KG1 (cell line): ENCODE measurements at regions not wholly inside any gene's neighbourhood (a gene's known extent, or its start where the extent isn't known, plus 50 kb on each side); places are given as distances from the start of the nearest gene placed in this dataset.
"Not testable (repeated sequence)": the region's sequence is repeated elsewhere in the genome, so short reads cannot be mapped to it uniquely, and the experiment has no call there.

Experiments
- DNase-seq: peaks from one replicate; lab custom pipeline; 2025; lab: John Stamatoyannopoulos, UW

DNA sequence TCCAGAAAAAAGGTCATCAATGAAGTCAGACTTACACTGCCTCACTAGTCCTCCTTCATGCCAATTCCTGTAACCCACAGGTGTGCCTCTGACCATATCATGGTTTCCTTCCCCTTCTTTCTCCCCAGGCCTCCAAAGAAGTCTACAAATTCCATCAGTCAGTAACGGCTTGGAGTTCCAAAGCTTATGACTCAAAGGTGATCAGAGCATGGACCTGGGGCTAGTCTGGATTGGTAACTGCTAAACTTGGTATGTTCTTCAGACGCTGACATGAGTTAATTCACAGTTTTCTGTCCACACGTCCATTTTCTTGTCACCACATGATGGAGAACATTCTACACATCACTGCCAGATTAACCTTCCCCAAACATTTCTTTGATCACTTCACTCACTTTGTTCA, 560.4 kb downstream of the ETNK1 start:
- DNase-seq = no peak

DNA sequence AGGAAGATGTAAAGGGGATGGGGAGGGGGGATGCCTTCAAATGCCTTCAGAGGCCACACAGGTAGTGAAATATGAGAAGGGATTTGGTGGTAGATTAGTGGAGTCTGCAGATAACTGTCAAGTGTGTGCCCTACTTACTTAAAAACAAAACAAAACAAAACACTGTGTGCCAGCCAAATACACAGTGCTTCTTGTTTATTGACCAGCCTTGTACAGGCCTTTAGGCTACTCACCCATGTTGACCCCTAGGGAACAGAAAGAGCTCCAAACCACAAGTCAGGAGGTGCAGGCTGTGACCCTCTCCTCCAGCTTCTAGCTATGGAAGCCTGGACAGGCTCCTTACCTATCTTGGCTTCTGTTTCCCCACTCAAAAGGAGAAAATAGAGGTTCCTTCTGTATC, 562.0 kb downstream of the ETNK1 start:
- no peak for DNase-seq

DNA sequence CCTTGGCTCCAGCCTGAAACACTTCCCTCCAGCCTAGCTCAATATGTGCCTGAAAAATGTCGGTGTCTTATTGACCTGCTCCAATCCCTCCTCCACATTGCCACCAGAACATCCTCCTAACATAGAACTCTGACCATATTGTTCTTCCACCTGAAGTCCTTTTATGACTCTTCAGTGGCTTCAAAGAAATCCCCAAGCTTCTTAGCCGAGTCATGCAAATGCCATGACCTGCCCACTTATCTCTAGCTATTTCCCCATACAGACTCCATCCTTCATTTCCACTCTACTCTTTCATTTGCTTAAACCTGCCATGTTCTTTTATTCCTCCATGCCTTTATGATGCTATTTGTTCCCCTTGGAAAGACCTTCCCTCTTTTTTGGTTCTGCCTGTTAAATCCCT, 568.6 kb downstream of the ETNK1 start:
- no peak for DNase-seq

DNA sequence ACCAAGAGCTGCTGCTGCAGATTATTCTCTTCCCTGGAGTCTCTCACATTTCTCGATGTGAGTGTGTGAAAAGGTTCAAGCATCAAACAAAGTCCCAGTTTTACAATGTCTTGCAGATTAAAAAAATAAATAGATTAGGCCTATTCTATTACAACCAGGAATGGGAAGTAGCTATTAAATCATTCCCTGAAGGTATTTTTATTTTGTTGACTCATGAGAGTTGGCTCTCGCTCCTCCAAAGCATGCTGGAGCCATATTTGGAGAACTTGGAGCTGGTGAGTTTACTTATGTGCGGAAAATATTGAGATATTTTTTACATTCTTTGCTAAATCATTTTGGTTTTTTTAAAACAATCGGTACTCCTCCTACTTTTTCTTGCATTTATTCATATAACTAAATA, 572.3 kb downstream of the ETNK1 start:
- DNase-seq = no peak

DNA sequence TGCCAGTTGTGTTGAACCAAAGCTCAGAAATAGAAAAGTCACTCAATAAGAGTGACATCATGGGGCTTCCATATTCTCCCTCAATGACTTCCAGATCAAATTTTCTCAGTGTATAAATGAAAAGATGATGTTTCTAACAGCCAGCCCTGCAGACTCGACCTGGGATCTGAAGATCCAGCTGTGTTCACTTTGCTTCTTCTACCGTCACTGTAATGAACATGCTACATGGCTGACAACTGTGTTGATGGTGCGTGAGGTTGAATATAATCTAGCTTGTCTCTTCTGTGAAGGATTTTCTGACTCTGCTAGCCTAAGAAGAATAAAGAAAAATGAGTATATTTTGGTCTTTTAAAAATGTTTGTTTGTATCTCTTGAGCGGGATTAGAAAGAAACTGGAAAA, 577.8 kb downstream of the ETNK1 start:
- DNase-seq = no peak

DNA sequence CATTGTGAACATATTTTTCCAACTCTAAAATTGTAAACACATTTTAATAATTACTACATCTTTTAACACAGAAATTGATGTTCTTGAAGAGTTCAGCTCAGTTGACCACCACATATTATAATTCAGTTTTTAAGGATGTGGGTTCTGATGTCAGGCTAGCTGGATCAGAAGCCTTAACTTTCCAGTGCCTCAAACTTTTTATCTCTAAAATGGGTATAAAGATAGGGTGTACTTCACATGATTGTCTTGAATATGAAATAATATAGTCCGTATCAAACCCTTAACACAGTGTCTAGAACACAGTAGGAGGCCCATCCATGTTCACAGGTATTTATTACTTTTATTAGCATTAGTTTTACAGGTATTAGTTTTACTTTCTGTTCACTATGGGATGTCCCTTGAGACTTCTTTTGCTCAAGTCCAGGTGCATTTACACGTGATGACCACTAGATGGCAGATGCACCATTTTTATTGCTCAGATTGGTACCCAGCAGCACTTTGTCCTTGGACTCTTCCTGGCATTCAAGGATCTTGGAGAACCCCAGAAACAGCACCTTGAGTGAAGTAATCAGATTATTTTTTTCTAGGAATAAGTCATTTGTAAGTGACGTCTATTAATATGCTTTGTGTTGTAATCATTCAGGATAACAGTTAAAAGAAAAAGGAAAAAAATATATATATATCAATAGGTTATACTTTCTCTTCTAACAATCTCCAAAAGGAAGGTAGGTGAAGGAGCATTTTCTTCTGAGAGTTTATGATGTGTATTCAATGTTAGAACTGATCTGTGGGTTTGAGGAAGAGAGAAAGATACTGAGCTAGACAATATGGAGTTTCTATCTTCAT, 580.2 kb downstream of the ETNK1 start:
- peak; percentile 0 for DNase-seq

DNA sequence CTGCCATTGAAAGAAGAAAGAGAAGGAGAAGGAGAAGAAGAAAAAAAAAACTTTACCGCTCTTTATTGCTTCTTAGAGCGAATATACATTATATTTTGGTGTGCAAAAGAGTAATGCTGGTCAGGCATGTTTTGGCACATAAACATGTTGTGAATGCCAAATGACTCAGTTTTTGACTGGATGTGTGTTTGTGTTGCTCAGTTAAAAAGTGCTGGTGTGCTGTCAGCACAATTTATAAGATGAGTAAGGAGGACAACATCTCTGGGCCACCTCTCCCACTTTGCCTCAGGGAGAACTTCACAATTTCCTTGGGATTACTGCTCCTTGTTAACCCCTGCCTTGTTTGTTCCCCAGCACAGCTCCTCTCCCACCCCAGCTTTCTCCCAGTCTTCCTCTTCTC, 584.8 kb downstream of the ETNK1 start:
- DNase-seq = no peak

DNA sequence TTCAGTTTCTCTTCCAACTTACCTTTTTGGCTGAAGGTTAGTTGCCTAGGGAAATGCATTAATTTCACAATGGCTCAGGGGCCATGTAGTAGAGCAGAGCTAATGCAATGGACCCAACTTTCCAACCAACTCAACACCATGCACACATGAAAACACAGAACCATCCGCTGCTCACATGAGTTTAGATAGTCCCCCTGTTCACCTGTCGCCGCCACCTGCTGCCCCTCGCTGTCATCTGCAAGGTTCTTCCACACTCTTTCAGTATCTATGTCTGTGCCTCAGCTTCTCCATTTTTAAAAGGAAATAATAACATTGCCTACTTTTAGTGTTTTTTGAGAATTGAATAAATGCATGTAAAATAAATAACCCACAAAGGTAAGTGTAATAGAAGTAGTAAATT, 585.6 kb downstream of the ETNK1 start:
- no peak for DNase-seq

DNA sequence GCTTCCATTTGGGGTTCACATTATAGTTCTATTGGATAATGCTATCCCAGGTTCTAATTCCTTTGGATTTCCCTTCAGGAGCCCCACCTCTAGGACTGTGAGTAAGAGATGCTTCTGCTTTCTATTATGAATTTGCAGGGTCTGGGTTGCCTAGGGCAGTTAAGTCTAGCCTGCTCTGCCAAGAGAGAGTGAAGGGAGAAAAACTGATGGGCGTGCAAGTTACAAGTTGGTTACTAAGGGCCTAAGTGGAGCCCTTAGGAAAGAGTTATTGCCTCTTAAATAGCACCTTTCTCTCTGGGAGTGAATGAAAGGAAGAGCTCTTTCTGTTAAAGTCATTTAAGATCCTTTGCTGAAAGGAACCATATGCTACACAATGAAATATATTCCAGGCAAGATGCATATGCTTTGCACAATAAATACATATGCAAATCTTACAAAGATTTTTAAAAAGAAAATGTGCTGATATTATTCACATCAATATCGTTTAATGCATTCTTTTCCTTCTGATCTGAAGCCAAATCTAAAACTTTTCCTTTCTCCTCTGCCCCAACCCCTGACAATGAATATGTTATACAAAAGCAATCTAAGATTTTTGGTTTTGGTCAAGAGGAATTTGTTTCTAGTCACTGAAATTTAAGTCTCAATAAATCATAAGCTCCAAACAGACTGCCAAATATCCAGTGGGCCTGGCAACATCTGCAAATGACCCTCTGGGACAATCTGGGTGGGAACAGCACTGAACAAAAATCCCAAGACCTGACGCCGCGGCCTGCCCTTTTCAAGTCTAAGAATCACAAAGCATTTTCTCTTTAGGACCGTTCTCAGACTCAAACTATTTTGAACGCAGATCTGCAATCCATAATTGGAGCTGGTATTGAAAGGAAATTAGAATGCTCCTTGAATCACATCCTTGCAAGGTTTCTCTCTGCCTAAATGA, 586.7 kb downstream of the ETNK1 start:
- DNase-seq = no peak

DNA sequence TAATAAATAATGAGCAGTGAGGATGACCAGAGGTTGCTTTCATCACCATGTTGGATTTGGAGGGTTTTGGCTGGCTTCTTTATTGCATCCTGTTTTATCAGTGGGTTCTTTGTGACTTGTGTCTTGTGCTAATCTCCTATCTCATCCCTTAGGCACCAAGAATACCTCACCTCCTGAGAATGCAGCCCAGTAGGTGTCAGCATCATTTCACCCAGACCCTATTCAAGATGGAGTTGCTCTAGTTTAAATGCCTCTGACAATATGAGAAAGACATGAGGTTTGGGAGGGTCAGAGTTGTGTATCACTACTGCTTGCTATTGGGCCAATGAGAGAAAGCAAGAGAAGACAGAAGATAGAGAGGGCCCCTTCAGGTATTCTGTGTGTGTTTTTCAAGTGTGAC, 592.2 kb downstream of the ETNK1 start:
- no peak for DNase-seq

DNA sequence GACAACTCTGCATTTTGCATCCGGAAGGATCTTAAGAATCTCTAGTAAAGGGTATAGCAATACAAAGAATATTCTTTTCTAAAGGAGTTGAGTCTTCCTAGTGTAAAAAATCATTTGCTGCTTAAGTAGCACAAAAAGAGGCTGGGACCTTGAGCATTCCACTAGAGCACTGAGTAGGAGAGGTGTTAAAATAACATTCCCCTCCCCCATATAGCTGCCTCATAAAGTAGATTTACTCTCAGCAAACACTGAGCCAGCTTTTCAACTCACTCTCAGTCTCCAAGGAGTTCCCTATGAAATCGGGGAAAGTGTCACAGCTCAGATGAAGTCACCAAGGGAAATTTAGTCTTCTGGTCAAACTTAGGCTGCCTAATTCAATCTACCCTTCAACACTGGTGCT, 592.7 kb downstream of the ETNK1 start:
- DNase-seq = no peak

DNA sequence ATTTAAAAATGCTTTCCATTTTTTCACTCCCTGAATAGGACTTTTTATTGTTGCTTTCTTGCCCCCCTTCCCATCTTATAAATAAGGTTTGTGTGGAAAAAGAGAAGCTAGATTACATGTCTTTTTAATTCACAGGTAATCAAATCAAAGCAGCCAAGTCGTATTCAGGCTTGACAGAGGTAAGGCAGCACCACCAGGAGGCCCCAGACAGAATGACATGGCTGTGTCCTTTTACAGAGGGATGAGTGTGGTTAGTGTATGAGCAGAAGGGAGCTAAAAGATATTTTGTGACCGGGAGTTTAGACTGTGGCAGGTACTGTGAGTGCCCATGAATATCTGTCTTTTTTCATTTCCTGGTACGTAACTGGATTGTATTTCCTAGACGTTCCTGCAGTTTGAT, 596.1 kb downstream of the ETNK1 start:
- DNase-seq = no peak

DNA sequence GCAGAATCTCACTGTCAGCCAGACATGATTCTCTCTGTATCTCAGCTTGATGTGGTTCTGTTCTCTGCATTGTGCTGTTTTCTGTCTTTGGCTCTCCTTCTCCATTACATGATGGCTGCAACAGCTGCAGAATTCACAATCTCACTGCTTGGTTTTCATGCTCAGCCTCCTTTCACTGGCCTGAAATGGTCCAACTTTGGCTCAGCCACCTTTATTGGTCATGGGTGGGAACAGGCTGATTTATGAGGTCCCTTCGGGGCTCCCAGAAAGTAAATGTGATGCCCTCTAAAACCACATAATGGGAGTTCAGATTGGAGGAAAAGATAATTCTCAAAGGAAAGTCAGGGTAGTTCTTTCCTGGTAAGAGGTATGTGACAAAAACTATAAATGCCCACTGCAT, 597.0 kb downstream of the ETNK1 start:
- DNase-seq = no peak

DNA sequence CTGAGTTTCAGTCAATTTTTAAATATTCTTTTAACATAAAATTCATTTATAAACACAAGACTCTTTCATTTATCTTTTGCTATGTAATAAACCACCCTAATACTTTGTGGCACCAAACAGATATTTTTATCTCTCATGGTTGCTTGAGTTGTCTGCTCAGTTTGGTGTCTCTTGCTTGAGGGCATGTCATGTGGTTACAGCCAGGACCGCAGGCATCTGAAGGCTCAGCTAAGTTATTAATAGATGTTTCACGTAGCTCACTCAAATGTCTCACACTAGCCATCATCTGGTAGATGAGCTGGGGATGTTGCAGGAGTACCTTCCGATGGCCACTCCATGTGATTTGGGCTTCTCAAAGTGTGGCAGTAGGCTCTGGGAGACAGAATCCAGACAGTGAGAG, 597.8 kb downstream of the ETNK1 start:
- DNase-seq = no peak

DNA sequence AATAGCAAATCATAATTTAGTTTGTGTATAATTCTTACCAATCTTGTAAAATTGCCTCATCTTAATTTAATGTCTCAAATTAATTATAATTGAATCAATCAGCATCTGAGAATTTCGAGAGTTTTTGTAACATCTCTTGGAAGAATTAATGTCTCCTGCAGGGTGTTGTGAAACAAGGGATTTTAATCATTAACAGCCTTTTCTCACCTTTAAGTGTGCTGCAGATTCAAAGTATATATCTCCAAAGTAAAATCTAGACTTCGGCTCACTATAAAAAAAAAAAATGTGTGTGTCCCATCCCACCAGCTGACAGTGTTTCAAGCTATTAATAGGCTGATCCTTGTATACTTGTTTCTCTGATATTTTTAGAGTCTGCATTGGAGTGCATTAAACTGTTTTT, 603.1 kb downstream of the ETNK1 start:
- no peak for DNase-seq

DNA sequence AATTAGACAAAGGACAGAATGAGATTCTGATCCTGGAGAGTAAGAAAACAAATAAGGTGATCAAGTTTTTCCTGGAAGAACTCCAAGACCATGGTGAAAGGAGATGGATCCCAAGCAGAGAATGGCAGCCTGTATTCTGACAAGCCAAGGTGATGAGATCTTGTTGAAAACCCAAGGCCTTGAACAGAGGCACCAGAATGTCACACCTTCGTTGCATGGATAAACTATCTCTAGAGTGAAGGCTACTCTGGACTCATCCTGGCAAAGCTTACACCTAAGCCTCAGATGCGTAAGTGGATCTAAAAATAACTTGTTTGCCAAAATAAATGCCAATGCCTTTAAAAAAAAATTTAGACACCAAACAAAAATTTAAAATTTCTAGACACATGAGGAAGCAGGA, 605.9 kb downstream of the ETNK1 start:
- no peak for DNase-seq

DNA sequence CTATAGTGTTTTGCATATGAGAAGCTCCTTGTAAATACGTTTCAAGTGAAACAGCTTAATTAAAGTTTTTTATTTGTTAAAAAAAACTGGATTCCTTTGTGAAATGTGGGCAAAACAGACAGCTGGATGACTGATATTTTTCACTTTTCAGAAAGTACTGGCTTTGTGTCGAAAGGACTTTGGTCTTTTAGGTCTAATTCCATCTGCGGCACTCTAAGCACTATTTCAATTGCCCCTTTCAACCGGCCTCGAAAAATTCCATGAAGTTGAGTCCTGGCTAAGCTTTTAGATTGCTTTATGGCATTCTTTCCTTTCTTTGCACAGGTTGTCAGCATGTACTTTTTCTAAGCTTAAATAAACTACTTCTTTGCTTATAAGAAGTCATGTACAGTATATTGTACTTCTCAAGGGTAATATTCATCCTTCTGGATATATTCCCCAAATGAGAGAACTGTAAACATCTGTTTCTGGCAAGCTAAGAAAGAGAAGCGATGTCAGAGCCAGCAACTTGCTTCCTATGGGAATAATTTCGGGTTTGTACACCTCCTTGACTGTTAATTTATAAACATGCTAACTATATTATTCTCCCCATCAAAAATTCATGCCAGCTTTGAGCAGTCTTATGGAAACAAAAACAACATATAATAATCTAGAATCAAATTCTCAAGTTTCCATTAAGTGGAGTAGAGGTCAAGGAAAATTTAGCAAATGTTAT, 611.3 kb downstream of the ETNK1 start:
- DNase-seq = no peak

DNA sequence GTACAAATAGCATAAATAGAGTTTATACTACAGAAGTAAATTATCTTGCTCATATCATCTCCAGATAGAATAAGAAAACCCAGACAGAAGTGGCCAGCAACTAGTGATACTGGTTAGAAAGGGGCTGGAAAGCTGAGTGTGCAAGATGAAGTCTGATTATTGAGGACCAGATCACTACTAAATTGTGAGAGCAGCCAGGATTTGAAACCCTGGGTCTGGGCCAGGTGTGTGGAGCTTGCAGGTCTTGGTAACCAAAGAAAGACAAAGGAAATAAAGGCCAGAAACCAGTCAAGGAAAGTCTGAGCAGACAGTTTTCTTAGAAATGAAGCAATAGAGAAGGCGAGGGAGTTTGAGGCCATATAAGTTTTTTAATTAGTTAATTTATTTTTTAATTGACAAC, 611.8 kb downstream of the ETNK1 start:
- no peak for DNase-seq

DNA sequence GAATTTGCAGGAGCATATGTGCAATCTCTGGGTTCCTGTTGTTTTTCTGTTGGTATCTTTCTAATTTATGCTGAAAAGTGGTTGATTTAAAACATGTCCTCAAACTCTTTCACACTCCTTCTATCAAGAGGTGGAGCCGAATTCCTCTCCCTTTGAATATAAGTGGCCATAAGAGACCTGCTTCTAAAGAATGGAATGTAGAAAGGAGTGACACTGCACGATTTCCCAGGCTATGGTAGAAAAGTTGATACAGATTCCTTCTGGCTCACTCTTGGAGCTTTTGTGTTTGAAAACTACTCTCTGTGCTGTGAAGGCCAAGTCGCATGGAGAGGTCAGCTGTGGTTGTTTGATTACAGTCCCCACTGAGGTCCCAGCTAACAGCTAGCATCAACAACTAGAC, 613.2 kb downstream of the ETNK1 start:
- no peak for DNase-seq

DNA sequence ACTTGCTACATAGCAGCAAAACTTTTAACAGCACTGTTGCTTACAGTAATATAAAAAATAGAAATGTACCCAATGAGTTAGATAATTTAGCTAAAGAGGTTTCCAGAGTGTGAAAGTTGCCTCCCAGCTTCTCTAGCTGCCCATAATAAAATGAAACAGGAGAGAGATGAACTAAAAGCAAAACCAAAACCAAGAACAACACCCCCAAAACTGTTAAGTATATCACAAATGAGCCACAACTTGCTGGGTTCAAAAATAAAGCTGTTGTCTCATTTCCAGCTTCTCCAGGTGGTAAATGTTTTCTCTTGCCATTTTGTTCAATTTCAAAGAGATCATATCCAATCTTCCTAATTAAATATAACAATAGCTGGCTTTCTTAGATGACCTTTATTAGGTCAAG, 614.0 kb downstream of the ETNK1 start:
- DNase-seq = no peak

DNA sequence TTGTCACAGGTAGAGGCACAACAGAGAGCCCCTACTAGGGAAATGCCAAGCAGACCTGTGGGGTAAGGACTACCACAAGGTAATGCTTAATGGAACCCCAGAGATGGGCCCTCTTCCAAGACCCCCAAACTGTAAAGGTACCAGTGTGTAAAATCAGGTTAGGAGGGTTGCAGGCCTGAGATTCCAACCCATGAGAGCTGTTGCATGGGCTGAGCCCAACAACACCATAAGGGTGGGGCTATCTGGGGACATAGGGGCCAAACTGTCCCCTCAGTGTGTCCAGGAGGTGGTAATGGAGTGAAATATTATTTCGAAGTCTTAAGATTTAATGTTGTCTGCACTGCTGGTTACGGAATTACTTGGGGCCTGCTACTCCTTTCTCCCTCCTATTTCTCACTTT, 620.2 kb downstream of the ETNK1 start:
- no peak for DNase-seq

DNA sequence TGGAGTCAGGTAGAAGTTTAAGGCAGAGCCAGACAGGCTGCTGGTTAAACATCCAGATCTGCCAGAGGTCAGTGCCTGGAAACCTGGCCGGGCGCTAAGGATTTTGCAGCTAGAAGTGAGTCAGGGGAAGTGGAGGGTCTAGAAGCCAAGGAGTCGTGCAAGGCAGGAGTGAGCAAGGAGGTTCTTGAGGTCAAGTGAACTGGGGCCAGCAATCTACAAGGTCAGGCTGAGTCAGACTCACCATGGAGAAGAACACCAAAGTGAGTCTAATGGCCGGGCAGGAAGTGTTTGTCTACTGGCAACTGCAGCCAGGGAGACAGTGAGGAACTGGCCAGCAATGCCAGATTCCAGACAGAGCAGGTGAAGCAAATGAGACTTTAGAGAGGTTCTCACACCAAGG, 628.2 kb downstream of the ETNK1 start:
- no peak for DNase-seq

DNA sequence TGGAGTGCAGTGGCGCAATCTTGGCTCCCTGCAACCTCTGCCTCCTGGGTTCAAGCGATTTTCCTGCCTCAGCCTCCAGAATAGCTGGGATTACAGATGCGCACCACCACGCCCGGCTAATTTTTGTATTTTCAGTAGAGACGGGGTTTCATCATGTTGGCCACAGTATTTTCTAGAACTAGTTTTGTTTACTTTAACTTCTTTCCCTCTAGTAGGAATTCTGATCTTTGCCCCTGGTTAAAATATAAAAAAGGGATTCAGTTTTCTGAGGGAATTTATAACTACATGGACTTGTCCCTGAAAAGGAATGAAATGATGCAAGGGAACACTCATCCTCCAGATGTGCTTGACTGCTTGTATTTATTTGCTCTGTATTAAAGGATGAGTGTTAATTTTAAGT, 628.9 kb downstream of the ETNK1 start:
- DNase-seq = not testable (repeated sequence)
